GM12873 (cell line): ENCODE measurements at regions not wholly inside any gene's neighbourhood (a gene's known extent, or its start where the extent isn't known, plus 50 kb on each side); places are given as distances from the start of the nearest gene placed in this dataset.

ENCODE experiments used
- TF ChIP-seq, protein P1 (sequence below): IDR thresholded peaks from 2 replicates; pipeline ENCODE4 v1.5.1; 2012; ENCODE audit warnings: low read depth, mild to moderate bottlenecking, moderate library complexity, low read length, control low read depth; ENCODE audit not compliant: insufficient read depth; ENCODE audit errors: missing control alignments

DNA sequence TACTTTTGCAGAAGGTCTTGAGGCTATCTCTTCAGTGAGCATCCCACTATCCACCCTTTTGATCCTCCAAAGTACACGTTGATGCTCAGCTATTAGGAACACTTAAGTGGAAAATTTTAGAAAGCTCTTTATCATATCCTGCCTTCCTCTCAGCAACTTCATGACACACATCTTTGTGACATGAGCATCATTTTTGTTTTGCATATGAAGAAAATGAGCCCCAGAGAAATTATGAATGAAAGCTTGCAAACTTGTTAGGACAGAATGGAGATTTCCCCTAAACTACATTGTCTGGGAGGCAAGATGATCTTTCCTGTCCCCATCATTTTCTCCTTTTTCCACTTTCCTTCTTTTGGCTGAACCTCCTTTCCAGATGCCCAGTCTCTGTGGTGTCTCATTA lies 239.4 kb upstream of the PIK3R1 start:
- TF ChIP-seq, protein P1, sequence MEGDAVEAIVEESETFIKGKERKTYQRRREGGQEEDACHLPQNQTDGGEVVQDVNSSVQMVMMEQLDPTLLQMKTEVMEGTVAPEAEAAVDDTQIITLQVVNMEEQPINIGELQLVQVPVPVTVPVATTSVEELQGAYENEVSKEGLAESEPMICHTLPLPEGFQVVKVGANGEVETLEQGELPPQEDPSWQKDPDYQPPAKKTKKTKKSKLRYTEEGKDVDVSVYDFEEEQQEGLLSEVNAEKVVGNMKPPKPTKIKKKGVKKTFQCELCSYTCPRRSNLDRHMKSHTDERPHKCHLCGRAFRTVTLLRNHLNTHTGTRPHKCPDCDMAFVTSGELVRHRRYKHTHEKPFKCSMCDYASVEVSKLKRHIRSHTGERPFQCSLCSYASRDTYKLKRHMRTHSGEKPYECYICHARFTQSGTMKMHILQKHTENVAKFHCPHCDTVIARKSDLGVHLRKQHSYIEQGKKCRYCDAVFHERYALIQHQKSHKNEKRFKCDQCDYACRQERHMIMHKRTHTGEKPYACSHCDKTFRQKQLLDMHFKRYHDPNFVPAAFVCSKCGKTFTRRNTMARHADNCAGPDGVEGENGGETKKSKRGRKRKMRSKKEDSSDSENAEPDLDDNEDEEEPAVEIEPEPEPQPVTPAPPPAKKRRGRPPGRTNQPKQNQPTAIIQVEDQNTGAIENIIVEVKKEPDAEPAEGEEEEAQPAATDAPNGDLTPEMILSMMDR: no peak

DNA sequence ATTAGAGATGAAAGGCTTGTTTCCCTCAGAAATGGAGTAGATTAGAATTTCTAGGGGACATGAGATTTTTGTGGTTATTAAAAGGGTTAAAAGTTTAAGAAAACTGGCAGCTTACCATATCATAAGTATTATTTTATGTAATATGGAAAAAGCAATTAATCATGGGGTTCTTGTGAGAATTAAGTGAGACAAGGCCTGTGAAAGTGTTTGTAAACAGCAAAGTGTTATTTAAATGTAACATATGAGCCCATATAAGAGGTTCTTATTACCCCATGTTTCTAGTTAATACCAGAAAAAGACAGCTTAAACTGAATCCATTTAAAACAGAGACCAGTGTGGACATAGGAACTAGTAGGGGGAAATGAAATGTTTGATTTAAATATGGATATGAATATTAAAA lies 241.1 kb upstream of the PIK3R1 start:
- TF ChIP-seq, protein P1: no peak

DNA sequence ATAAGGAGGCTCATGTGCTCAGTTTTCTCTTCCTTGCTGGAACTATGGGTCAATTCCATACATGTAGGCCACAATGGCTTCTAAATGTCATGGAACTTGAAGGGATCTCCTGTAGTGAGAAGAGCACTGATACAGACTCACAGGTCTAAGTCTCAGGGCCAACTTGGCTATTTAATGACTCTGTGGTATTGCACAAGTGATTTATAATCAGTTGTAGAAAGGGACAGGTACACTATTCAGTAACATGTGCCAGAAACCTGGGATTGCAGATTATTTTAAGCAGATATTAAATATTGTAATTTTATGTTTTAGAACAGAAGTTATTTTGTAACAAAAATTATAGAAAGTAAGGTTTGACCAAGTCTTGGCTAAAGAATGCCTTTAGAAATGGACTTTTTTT lies 241.5 kb upstream of the PIK3R1 start:
- TF ChIP-seq, protein P1: no peak

DNA sequence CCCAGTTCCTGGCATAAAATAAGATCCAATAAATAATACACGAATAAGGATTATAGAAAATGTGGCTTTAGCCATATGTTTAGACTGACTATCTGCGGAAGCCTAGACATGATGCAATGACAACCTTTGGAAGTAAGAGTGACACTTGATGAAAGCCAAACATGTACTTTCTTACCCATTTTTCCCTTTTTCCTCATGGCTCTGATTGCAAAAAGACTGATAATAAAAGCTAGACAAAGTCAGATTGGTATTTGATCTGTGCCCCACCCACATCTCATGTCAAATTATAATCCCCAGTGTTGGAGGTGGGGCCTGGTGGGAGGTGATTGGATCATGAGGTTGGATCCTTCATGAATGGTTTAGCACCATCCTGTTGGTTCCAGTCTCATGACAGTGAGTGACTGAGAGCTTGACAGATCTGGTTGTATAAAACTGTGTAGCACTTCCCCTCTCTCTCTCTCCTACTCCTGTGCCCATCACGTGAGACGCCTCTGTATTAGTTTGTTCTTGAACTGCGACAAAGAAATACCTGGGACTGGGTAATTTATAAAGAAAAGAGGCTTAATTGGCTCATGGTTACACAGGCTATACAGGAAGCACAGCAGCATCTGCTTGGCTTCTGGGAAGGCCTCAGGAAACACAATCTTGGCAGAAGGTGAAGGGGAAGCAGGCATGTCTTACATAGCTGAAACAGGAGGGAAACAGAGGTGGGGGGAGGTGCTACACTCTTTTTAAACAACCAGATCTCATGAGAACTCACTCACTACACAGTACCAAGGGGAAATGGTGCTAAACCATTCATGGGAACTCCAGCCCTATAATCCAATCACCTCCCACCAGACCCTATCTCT lies 243.4 kb upstream of the PIK3R1 start:
- TF ChIP-seq, protein P1: no peak

DNA sequence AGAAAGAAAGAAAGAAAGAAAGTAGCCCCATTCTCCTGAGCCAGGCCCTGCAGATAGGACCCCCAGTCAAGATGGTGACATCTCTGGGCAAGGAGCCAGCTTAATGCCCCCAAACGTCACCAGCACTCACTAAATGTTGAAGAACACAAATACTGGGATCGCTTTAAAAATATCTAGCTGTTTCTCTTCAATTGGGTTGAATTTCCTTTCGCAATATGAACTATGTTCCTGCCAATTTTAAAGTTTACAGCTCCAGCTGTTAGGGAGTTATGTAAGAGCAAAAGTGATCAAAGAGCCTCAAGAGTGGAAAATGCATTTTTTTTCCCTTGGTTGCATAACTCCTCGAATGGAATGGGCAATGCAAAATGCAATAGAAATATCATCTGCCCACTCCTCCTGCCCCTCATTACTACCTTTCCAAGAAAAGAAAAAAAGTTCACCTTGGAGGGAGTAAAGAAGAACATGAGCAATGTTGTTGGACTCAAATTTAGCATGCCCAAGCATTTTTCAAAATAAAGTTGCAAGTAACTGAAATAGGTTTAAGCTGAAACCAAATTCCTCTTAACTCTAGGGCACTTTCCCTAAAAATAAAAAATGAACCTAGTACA lies 244.2 kb upstream of the PIK3R1 start:
- TF ChIP-seq, protein P1: no peak

DNA sequence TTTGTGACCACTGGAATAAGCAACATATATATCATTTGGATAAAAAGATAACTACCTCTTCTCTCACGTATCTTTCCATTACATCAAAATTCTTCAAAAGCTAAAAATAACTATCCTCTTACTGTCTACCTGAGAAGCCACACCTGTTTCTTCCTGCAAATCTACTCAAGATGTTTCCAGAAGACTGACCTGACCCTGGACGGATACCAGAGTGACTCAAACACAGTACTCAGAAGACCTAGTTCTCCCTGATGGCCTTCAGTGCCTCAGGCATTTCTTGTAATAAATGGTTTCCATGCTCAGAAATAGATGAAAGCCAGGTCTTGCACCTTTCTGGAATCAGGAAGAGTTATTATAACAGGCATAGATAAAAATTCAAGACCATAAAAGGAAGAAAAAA lies 245.9 kb upstream of the PIK3R1 start:
- TF ChIP-seq, protein P1: no peak

GRCh38 chr5:67969176-67969575 lies 246.4 kb upstream of the PIK3R1 start:
- TF ChIP-seq, protein P1: no peak
